ENCODE measurements at regions not wholly inside any gene's neighbourhood (a gene's known extent, or its start where the extent isn't known, plus 50 kb on each side); places are given as distances from the start of the nearest gene placed in this dataset.

GRCh38 chr1:234699795-234700665 lies 90.1 kb upstream of the IRF2BP2 start:
- FAIRE-seq (peak; percentile 67), DNase-seq (ENCODE audit: insufficient read length, low spot score) (no peak)
- no peak; the same call in 1 of the 2 replicates for TF ChIP-seq POU2F2 (IDR thresholded peaks at IDR 0.05; ENCODE audit: low read depth, low read length)
- TF ChIP-seq TAF1 (IDR thresholded peaks at IDR 0.05; ENCODE audit: low read depth, low read length): peak; percentile 27; the same call in 1 of the 2 replicates

- FAIRE-seq (no peak), DNase-seq (ENCODE audit: insufficient read length, low spot score) (no peak)
- no peak for TF ChIP-seq SPI1 (IDR thresholded peaks at IDR 0.05; ENCODE audit: low read depth, low read length)
Observed at GRCh38 chr1:234698686-234699085, 88.7 kb upstream of the IRF2BP2 start.

DNA sequence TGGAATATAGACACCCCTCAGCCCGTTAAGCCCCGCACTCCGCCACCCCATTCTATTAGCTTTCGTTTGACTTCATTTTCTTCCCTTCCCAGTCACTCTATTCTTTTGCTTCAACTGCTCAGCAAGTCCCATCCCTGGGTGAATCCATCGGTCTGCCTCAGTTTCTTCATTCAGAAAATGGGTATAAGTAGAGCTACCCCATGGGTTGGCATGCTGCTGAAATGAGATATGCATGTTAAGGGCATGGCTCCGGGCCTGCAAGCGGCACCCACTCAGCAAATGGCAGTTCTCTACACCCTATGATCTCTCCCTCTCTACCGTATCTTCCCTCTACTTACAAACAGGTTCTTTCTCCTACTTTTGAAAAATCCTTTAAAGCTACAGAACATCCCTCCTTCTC lies 87.8 kb upstream of the IRF2BP2 start:
- TF ChIP-seq TAF1 (IDR thresholded peaks at IDR 0.05; ENCODE audit: low read depth, low read length) (no peak), POLR2AphosphoS5 (IDR thresholded peaks at IDR 0.05; ENCODE audit: low read depth, low read length) (no peak), POLR2A (IDR thresholded peaks at IDR 0.05; ENCODE audit: low read depth, low read length) (no peak), SPI1 (IDR thresholded peaks at IDR 0.05; ENCODE audit: low read depth, low read length) (no peak), POU2F2 (IDR thresholded peaks at IDR 0.05; ENCODE audit: low read depth, low read length) (no peak), PAX5 (IDR thresholded peaks at IDR 0.05; ENCODE audit: insufficient read depth, low read length, severe bottlenecking) (no peak)
- no peak for FAIRE-seq

GRCh38 chr1:234697015-234697414 lies 87.0 kb upstream of the IRF2BP2 start:
- no peak for FAIRE-seq
- DNase-seq (ENCODE audit: insufficient read length, low spot score): no peak
- TF ChIP-seq TAF1 (IDR thresholded peaks at IDR 0.05; ENCODE audit: low read depth, low read length): no peak
- TF ChIP-seq SPI1 (IDR thresholded peaks at IDR 0.05; ENCODE audit: low read depth, low read length): peak; percentile 17; the same call in 1 of the 2 replicates

More for the DNA sequence above, 87.8 kb upstream of the IRF2BP2 start:
- DNase-seq (ENCODE audit: insufficient read length, low spot score): no peak

GRCh38 chr1:234696148-234696576 lies 86.2 kb upstream of the IRF2BP2 start:
- DNase-seq (ENCODE audit: insufficient read length, low spot score): no peak
- FAIRE-seq: no peak

DNA sequence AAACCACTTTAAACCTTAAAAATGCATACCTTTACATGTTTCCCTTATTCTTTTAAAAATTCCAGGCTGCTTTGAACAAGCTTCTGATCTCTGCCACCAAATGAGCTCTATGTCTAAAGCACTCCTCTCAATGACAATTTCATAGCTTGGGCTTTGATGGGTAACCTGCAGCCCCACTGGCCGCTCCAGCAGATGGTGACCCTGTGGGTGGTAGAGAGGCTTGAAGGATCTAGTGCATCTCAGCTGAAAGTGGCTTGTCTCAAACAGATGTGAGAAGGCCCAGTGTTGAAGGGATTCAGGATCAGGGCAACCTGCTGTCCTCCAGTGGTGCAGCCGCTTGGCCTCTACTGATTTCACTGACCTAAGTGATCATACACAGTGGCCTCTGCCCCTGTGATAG lies 84.7 kb upstream of the IRF2BP2 start:
- TF ChIP-seq TAF1 (IDR thresholded peaks at IDR 0.05; ENCODE audit: low read depth, low read length) (no peak), POU2F2 (IDR thresholded peaks at IDR 0.05; ENCODE audit: low read depth, low read length) (no peak), POLR2AphosphoS5 (IDR thresholded peaks at IDR 0.05; ENCODE audit: low read depth, low read length) (no peak), SPI1 (IDR thresholded peaks at IDR 0.05; ENCODE audit: low read depth, low read length) (no peak), POLR2A (IDR thresholded peaks at IDR 0.05; ENCODE audit: low read depth, low read length) (no peak), PAX5 (IDR thresholded peaks at IDR 0.05; ENCODE audit: insufficient read depth, low read length, severe bottlenecking) (no peak)
- DNase-seq (ENCODE audit: insufficient read length, low spot score) (no peak), FAIRE-seq (peak; percentile 43)

More at GRCh38 chr1:234696148-234696576, 86.2 kb upstream of the IRF2BP2 start:
- TF ChIP-seq TAF1 (IDR thresholded peaks at IDR 0.05; ENCODE audit: low read depth, low read length) (peak; percentile 26; the same call in 1 of the 2 replicates), POLR2AphosphoS5 (IDR thresholded peaks at IDR 0.05; ENCODE audit: low read depth, low read length) (0 out of 2 replicates have a peak, but pooled peaks have one; percentile 37), SPI1 (IDR thresholded peaks at IDR 0.05; ENCODE audit: low read depth, low read length) (peak; percentile 86), PAX5 (IDR thresholded peaks at IDR 0.05; ENCODE audit: insufficient read depth, low read length, severe bottlenecking) (no peak), POLR2A (IDR thresholded peaks at IDR 0.05; ENCODE audit: low read depth, low read length) (no peak), POU2F2 (IDR thresholded peaks at IDR 0.05; ENCODE audit: low read depth, low read length) (no peak; the same call in 1 of the 2 replicates)

DNA sequence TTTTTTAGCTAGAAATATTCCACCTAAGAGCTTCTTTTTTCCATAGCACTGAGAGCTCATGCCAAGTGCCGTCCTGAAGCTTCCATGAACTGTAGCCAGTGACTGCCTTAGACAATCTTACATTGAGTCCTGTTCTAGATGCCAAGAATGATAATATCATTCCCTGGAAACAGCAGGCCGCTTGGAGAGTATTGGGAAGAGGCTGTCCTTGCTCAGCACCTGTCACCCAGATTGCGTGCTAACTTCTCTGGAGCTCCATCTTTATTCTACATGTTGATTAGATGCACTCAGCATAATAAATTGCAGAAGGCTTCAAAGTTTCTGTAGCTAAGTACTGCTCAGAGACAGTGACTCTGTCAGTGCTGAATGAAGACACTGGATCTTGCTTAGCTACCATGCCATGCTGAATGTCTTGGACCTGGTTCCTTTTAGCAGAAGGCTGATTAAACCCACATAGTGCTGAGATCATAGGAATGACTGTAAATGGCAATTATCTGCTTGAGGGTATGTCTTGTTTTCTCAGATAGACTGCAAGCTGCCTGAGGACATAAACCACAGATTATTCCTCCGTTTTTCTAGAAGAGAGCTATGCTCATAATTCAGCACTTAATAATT lies 83.1 kb upstream of the IRF2BP2 start:
- no peak for DNase-seq (ENCODE audit: insufficient read length, low spot score)
- TF ChIP-seq POU2F2 (IDR thresholded peaks at IDR 0.05; ENCODE audit: low read depth, low read length) (no peak), PAX5 (IDR thresholded peaks at IDR 0.05; ENCODE audit: insufficient read depth, low read length, severe bottlenecking) (no peak), TAF1 (IDR thresholded peaks at IDR 0.05; ENCODE audit: low read depth, low read length) (no peak), POLR2A (IDR thresholded peaks at IDR 0.05; ENCODE audit: low read depth, low read length) (no peak)
- no peak for FAIRE-seq

- no peak for TF ChIP-seq POU2F2 (IDR thresholded peaks at IDR 0.05; ENCODE audit: low read depth, low read length)
- no peak for TF ChIP-seq PAX5 (IDR thresholded peaks at IDR 0.05; ENCODE audit: insufficient read depth, low read length, severe bottlenecking)
- no peak for TF ChIP-seq POLR2AphosphoS5 (IDR thresholded peaks at IDR 0.05; ENCODE audit: low read depth, low read length)
- no peak for TF ChIP-seq POLR2A (IDR thresholded peaks at IDR 0.05; ENCODE audit: low read depth, low read length)
- no peak for TF ChIP-seq TAF1 (IDR thresholded peaks at IDR 0.05; ENCODE audit: low read depth, low read length)
- TF ChIP-seq SPI1 (IDR thresholded peaks at IDR 0.05; ENCODE audit: low read depth, low read length): no peak
- FAIRE-seq (peak; percentile 33), DNase-seq (ENCODE audit: insufficient read length, low spot score) (no peak)
Observed at GRCh38 chr1:234691567-234691966, 81.6 kb upstream of the IRF2BP2 start.

DNA sequence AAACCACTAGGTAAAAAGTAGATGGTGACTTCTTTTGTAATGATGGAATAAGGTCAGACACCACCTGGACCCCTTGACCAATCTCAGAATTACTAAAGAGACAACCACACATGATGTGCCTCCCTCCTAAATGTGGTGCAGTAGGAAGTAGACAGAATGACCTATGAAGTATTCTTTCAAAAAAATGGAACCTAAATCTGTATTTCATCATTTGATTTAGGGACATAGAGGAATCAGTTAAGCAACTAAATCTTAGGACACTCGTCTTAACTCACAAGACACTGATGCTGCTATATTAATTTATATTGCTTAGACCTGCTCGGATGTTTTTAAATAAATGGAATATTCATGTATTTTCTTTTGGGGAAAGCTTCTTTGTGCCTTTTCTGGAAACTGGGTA lies 80.9 kb upstream of the IRF2BP2 start:
- no peak for TF ChIP-seq SPI1 (IDR thresholded peaks at IDR 0.05; ENCODE audit: low read depth, low read length)
- no peak for TF ChIP-seq TAF1 (IDR thresholded peaks at IDR 0.05; ENCODE audit: low read depth, low read length)
- no peak for TF ChIP-seq PAX5 (IDR thresholded peaks at IDR 0.05; ENCODE audit: insufficient read depth, low read length, severe bottlenecking)
- TF ChIP-seq POU2F2 (IDR thresholded peaks at IDR 0.05; ENCODE audit: low read depth, low read length): no peak
- no peak for TF ChIP-seq POLR2AphosphoS5 (IDR thresholded peaks at IDR 0.05; ENCODE audit: low read depth, low read length)
- TF ChIP-seq POLR2A (IDR thresholded peaks at IDR 0.05; ENCODE audit: low read depth, low read length): no peak
- DNase-seq (ENCODE audit: insufficient read length, low spot score): no peak
- FAIRE-seq: no peak

DNA sequence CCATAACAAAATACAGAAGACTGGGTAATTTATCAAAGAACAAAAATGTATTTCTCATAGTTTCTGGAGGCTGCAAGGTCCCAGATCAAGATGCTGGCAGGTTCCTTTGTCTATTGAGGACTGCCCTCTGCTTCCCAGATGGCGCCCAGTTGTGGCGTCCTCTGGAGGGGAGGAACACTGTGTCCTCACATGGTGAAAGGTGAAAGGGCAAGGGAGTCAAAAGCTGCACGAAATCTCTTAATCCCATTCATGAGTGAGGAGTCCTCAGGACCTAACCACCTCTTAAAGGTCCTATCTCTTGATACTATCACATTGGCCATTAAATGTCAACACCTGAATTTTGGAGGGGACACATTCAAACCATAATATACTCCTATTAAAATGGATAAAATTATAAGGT lies 79.3 kb upstream of the IRF2BP2 start:
- TF ChIP-seq POLR2AphosphoS5 (IDR thresholded peaks at IDR 0.05; ENCODE audit: low read depth, low read length) (no peak), SPI1 (IDR thresholded peaks at IDR 0.05; ENCODE audit: low read depth, low read length) (no peak), POLR2A (IDR thresholded peaks at IDR 0.05; ENCODE audit: low read depth, low read length) (no peak), POU2F2 (IDR thresholded peaks at IDR 0.05; ENCODE audit: low read depth, low read length) (no peak), TAF1 (IDR thresholded peaks at IDR 0.05; ENCODE audit: low read depth, low read length) (no peak)
- no peak for FAIRE-seq
- DNase-seq (ENCODE audit: insufficient read length, low spot score): no peak
